ENCODE measurements at regions not wholly inside any gene's neighbourhood (a gene's known extent, or its start where the extent isn't known, plus 50 kb on each side); places are given as distances from the start of the nearest gene placed in this dataset.

- TF ChIP-seq EZH2 (IDR thresholded peaks at IDR 0.05; ENCODE audit: low read depth), result no peak
- TF ChIP-seq CTCF (conservative IDR thresholded peaks at IDR 0.05), result no peak
Observed at GRCh38 chr5:3022665-3023064, 271.2 kb upstream of the IRX2 start.
